ENCODE measurements at regions not wholly inside any gene's neighbourhood (a gene's known extent, or its start where the extent isn't known, plus 50 kb on each side); places are given as distances from the start of the nearest gene placed in this dataset.
"Not testable (repeated sequence)": the region's sequence is repeated elsewhere in the genome, so short reads cannot be mapped to it uniquely, and the experiment has no call there.

GRCh38 chr2:242047963-242048362, 178.4 kb downstream of the RTP5 start:
- no peak for DNase-seq
- peaks cover 0 to 28% of the 10 kb centered on the region in 2 donors for H3K27me3 ChIP-seq
- no peaks in the 10 kb centered on the region for H3K9me3 ChIP-seq
- H3K4me1 ChIP-seq, result no peaks in the 10 kb centered on the region
- H3K27ac ChIP-seq, result no peak overlapping the region
- no peak overlapping the region for H3K4me3 ChIP-seq
- TF ChIP-seq CTCF (IDR thresholded peaks at IDR 0.05), result no peak
- H3K36me3 ChIP-seq, result no peaks in the 10 kb centered on the region
- intact Hi-C loops (cut with DNase I; ENCODE audit: low total_unique reads), result no loop called here

- TF ChIP-seq CTCF (IDR thresholded peaks at IDR 0.05), result no peak
- Histone ChIP-seq H3K27me3 (peaks cover 0 to 23% of the 10 kb centered on the region in 2 donors), H3K9me3 (no peaks in the 10 kb centered on the region), H3K4me1 (no peaks in the 10 kb centered on the region), H3K27ac (no peak overlapping the region), H3K4me3 (no peak overlapping the region), H3K36me3 (no peaks in the 10 kb centered on the region)
- DNase-seq, result no peak
- intact Hi-C loops (cut with DNase I; ENCODE audit: low total_unique reads), result no loop called here
Measured at GRCh38 chr2:242048479-242048878, 178.9 kb downstream of the RTP5 start.

- H3K4me3 ChIP-seq; H3K4me1 ChIP-seq; intact Hi-C loops (cut with DNase I; ENCODE audit: low total_unique reads); H3K27ac ChIP-seq; DNase-seq; H3K9me3 ChIP-seq; H3K36me3 ChIP-seq: not testable (repeated sequence)
- H3K27me3 ChIP-seq, result peaks cover 0 to 21% of the 10 kb centered on the region in 2 donors
Measured at GRCh38 chr2:242049492-242049891, 180.0 kb downstream of the RTP5 start.

GRCh38 chr2:242051463-242051862, 181.9 kb downstream of the RTP5 start:
- Histone ChIP-seq H3K27ac (no peak overlapping the region), H3K4me1 (no peaks in the 10 kb centered on the region), H3K4me3 (no peak overlapping the region), H3K27me3 (peaks cover 0 to 23% of the 10 kb centered on the region in 2 donors), H3K9me3 (no peaks in the 10 kb centered on the region), H3K36me3 (no peaks in the 10 kb centered on the region)
- intact Hi-C loops (cut with DNase I; ENCODE audit: low total_unique reads), result no loop called here
- DNase-seq, result no peak
- TF ChIP-seq CTCF (IDR thresholded peaks at IDR 0.05), result no peak

GRCh38 chr2:242052421-242052820, 182.9 kb downstream of the RTP5 start:
- Histone ChIP-seq H3K4me1 (no peaks in the 10 kb centered on the region), H3K36me3 (no peaks in the 10 kb centered on the region), H3K9me3 (no peaks in the 10 kb centered on the region), H3K27ac (no peak overlapping the region), H3K27me3 (peaks cover 0 to 30% of the 10 kb centered on the region in 2 donors), H3K4me3 (no peak overlapping the region)
- intact Hi-C loops (cut with DNase I; ENCODE audit: low total_unique reads), result no loop called here
- no peak for TF ChIP-seq CTCF (IDR thresholded peaks at IDR 0.05)
- no peak for DNase-seq

GRCh38 chr2:242053921-242054320, 184.4 kb downstream of the RTP5 start:
- Histone ChIP-seq H3K36me3 (no peaks in the 10 kb centered on the region), H3K9me3 (no peaks in the 10 kb centered on the region), H3K4me3 (no peak overlapping the region), H3K4me1 (no peaks in the 10 kb centered on the region), H3K27me3 (peaks cover 0 to 35% of the 10 kb centered on the region in 2 donors), H3K27ac (no peak overlapping the region)
- DNase-seq, result no peak
- intact Hi-C loops (cut with DNase I; ENCODE audit: low total_unique reads), result no loop called here
- no peak for TF ChIP-seq CTCF (IDR thresholded peaks at IDR 0.05)
